GM04503 (cell line): ENCODE measurements at regions not wholly inside any gene's neighbourhood (a gene's known extent, or its start where the extent isn't known, plus 50 kb on each side); places are given as distances from the start of the nearest gene placed in this dataset.
A peak's percentile ranks its signal among the peaks of the same experiment; 100 is the strongest.

ENCODE experiments used
- DNase-seq: peaks from one replicate; pipeline ENCODE4 v3.0.0-alpha.2; 2012; ENCODE audit warnings: low read depth

DNA sequence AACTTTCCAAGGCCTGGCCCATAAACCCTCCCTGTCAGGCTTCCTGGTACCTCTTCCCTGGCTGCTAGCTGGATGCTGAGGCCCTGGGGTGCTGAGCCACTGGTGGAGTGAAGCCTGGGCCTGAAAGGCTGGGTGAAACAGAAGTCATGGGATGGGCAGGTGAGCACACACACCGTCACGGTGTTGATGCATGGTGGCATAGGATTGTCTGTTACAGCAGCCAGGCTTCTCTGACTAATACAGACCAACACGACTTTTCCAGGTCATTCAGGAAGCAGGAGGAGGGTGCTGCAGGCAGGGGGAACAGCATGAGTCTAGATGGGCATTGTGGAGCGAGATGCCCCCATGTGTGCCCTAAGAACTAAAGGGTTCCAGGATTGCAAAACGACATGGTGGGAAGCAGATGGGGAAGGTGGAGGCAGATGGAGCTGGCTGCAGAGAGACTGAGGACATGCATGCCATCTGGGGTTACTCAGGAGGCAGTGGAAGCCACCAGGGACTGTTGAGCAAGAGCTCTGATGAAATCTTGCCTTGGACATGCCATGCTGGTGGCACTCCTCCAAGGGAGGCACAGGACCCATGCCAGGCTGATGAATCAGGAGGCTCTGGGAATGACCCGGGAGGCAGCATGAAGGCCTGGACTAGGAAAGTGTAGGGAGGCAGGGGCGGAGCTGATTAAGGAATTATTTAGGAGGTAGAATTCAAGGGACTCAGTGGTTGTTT lies 480.9 kb downstream of the TSN start:
- peak; percentile 67 for DNase-seq

DNA sequence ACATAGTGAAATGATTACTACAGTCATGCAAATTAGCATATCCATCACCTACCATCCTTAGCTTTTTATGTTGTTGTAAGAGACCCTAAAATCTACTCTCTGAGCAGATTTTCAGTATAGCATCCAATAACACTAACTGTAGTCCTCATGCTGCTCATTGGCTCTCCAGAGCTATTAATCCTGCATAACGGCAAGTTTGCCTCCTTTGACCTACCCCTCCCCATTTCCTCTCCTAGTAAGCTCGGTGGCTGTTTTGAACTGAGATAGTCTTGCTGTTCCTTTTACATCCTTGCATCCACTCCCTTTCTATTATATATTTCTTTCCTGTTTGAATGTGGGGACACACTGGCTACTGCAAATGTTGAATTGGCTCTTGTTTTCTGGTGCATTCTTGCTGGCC lies 481.5 kb downstream of the TSN start:
- no peak for DNase-seq

DNA sequence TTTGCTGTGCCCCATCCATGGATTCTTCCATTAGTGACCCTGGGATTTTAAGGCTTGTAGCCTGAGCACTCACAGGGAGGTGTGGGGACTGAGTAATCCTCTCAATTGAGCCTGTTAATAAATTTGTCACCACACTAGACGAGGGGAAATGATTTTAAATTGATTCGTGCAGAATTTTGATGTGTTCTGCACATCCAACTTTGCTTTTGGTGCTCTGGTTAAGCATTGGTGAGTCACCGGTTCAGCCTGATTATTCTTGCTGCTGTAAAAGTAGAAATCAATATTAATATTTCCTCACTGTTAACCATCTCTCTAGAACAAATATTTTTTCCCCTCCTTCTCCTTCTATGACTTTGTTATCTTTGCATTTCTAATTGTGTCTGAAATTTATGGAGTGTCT lies 482.0 kb downstream of the TSN start:
- no peak for DNase-seq

DNA sequence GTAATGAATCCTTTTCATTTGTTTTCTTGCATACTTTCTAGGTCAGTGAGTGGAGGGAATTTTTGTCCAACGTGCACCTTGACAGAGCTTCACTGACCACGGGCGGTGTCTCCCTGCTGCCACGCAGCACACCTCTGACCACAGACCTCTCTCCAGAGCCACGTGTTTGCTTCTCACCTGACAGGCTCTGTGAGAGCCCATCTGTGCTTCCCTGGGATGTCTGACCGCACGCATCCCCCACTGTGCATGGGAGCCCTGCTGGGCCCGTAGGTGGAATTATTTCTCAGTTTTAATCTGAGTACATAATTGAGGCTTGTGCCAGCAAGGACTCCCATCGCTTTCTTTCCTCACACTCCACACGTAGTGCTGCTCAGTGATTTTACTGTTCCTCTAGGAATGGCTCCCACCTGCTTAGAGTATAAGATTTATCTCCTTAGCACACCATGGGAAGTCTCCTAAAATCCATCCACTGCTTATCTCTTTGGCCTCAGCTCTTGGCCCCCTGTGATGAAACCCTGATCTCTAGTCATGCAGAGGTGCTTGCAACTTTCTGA lies 482.6 kb downstream of the TSN start:
- no peak for DNase-seq

DNA sequence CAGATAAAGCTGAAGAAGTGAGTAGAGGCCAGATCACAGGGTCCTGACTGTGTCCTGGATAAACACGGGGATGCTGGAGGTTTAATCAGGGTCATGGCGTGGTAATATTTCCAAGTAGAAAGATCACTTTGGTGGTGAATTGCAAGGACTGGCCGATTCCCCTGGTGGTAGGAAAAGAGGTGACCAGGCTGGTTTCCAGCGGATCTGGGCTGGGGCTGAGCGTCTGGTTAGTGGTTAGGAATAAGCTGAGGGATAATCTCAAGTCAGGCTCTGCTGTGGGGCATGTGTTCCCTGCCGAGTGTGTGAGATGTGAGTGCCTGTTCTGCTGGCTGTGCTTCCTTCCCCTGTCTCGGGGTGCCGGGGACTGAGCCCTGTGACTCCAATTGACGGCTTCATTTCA lies 484.0 kb downstream of the TSN start:
- no peak for DNase-seq

DNA sequence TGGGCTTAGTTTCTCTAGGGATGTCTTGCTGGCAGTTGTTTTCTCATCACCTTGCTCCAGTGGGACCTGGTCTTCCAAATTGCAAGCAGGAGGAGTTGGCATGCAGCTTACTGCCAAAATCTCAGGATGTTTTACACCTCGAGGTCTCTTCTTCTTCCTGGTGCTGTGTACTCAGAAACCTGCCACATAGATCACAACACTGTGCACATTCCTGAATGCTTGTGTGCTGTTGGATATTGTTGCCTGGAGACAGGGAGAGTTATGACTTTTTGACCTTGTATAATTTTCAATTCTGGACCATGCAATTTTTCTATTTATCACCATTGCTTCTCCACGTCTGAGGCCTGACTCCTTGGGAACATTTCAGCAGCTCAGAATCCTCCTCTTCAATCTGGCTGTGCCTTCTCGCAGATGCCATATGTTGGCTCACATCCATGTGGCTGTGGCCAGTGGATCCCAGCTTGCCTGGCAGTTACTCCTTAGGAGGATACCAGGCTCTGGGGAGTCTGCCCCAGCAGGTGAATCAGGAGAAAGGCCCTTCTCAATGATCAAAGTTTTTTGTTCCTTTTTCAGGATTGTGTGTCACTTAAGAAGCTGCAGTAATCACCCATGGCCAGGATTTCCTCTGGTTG lies 489.3 kb downstream of the TSN start:
- DNase-seq: no peak

DNA sequence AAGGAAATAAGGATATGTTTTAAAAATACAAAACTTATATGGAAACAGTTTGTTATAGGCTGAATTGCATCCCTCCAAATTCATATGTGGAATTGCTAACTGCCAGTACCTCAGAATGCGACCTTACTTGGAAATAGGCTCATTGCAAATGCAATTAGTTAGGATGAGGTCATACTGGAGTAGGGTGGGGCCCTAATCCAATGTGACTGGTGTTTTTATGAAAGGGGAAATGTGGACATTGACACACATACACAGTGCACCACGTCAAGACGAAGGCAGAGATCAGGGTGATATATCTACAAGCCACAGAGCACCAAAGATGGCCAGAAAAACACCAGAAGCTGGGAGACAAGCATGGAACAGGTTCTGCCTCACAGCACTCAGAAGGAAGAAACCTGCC lies 494.2 kb downstream of the TSN start:
- DNase-seq: no peak

DNA sequence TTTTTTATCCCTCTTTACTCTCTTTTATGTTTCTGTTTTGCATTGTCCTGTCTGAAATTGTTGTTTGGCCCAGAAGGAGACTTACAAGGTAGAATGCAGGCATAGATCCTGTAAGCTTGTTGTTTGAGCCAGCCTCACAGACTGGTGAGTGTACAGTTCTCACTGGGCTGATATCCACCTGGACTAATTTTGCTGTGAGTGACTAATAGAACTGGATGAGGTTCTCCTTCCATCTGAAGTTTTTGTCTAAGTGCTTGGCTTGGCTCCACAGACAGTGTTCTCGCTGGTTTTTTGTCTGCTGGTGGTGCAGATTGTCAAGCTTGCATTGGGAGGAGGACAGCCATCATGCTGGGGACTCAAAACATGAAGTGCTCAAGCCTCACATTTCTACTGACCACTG lies 495.7 kb downstream of the TSN start:
- no peak for DNase-seq

DNA sequence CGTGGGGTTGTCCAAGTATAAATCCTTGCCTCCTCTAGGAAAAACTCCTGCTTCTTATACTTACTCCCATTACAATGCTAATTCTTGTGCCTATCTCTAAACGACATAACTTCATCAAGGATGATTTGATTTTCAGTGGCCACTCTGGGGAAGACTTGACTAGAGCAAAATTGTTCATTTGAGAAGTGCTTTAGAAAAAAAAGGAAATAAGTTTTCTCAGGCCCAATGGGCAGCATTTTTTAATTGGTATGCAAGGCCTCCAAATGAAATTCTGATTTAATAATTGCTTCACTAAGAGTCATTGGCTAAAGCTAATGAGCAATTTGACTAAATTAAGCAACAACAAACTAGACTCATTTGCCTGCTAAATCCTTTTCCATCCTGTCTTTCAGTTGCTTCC lies 496.1 kb downstream of the TSN start:
- no peak for DNase-seq

DNA sequence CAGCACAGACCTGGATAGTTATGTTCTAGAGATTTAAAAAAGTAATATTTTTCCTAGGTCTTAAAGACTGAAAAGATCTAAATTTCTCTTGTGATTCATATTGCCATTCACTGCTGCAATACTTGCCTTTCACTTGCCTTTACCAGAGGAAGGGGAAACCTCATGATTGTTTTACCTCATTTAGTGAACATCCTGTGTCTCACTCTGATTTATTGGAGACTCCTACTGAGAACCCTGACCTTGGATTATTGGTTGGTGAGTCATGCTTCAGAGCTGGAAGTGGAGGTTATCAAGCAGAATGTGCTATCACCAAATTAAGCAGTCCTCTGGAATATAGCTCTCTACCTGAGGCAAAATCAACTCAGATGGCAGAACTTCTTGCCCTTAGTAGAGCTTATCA lies 500.5 kb downstream of the TSN start:
- no peak for DNase-seq

DNA sequence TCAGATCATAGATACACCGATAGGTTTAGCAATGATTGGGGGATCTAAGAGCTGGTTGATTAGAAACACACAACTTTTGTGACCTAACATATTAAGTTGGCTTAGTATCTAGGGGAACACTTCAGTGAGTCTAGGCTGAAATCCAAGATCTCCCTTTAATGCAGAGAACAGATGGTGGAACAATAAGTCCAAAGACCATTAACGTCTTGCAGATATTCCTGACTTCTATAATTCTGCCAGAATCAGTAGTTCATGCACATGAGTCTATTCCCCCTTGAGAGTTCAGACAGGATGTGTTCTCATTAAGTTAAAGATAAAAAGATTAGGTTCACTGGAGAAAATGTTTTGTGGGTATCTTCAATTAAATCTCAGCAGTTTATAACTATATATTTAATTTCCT lies 506.5 kb downstream of the TSN start:
- no peak for DNase-seq

DNA sequence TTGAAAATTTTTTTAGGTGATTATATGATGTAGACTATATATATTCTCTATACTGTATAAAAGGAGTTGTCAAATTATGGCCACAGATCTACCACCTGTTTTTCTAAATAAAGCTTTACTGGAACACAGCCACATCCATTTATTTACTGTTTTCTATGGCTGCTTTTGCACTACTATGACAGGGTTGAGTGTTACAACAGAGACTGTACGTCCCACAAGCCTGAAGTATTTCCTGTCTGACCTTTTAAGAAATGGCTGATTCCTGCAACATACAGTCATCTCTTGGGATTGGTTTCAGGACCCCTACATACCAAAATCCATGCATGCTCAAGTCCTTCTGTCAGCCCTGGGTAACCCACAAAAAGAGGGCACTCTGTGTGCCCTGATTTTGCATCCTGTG lies 508.3 kb downstream of the TSN start:
- no peak for DNase-seq

DNA sequence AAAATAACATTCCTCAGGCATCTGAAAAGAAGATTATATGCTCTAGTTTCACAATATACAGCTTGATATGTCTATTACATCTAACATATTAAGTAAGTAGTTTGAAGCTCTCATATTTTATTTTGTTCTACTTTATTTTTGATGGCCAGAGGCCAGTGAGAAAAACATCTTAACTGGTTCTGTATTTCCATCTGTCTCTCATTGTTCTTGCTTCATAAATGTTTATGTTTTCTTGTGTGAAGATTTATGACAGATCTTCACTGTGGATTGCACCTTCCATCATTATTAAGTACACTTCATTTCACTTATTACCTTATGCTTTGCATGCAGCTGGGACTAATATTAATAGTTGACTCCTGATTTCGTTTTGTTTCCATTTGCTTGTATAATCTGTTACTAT lies 511.2 kb downstream of the TSN start:
- no peak for DNase-seq

DNA sequence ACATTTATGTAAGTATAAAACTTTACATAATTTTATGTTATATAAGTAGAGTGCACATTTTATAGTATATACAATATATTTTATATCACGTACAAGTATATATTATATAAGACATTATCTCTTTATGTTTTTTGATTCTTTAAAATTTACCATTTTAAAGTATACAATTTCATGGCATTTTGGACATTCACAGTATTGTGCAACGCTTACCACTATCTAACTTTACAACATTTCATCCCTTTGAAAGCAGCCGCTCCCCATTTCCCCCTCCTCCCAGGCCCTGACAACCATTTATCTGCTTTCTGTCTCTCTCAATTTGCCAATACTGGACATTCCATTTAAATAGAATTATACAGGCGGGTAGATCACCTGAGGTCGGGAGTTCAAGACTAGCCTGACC lies 512.5 kb downstream of the TSN start:
- DNase-seq: no peak

DNA sequence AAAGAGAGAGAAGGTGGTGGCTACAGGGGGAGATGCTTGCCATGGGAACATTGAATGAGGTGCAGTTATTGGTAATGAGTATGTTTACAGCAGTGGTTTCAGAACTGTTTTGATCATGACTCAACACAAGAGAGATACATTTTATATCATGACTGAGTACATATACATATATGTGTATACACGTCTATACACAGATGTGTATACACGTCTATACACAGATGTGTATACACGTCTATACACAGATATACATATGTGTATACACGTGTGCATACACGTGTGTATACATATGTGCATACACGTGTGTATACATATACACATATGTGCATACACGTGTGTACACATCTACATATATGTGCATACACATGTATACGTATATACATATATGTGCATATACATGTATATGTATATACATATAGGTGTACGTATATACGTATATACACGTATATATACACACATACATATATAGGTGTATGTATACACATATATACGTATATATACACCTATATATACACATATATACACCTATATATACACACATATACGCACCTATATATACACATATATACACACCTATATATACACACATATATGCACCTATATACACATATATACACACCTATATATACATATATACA lies 518.5 kb downstream of the TSN start:
- DNase-seq: no peak

DNA sequence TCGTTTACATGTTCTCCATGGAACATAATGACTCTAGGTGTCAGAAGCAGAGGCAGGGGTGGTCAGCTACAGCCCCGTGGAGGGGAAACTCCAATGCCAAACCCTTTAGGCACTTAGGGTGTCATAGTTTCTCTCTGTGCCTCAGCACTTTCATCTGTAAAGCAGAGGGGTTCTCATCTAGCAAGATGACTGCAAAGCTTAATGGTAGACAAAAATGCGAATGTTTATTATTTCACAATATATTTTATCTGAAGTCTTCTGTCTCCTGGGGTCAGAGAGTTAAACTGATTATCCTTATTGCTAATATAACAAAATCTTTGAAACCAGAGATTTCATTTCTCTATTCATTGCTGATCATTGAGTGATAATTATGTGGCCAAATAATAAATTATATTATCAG lies 522.5 kb downstream of the TSN start:
- DNase-seq: no peak

DNA sequence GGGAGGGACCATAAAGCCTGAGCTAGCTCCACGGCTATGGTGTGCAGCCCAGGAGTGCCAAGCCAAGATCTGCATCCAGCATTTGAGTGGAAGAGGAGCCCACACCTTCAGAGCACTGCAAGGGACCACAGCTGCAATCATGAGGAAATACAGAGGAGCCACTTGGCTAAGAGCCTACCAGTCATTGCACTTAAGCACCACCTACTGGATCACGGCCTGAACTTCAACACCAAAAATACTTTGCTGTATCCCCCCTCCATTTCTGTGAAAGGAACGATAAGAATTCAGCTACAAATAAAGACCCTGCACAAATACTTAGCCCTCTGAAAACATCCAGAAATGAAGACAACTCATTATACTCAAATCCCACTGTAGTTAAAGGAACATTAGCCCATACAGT lies 545.3 kb downstream of the TSN start:
- DNase-seq: no peak

DNA sequence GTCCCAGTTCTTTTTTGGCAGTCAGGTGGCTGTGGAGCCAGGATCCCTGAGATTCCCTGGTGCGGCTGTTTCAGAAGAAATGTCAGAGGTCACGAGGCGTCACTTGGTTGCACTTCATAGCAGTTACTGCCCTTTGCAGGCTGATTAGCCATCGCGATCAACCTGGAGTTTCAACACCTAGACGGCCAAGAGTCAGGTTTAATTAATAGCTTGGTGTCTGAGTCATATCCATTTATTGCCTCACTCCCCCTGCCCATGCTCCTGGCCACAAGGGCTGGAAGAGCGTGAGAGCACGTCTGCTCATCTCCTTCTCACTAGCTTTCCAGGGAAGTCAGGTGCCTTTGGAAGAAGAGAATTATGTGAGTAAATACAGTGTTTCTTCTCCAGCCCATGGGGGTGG lies 552.3 kb downstream of the TSN start:
- no peak for DNase-seq

DNA sequence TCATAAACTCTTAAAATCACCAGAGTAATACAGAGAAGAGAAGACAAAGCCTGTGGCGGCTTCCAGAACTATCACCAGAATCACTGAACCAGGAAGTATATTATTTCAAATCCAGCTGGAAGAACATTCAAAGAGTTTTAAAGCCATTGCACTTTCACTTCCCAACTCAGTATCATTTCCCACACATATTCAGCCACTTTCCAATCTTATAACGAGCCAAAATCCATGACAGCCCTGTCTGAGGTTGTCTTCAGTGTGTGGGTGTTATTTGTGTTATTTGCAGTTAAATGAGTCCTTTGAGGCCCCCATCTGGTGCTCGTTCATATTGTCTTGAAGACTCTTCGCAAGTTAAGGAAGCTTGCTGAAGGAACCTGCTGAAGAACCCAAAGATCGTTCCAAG lies 559.9 kb downstream of the TSN start:
- DNase-seq: no peak

DNA sequence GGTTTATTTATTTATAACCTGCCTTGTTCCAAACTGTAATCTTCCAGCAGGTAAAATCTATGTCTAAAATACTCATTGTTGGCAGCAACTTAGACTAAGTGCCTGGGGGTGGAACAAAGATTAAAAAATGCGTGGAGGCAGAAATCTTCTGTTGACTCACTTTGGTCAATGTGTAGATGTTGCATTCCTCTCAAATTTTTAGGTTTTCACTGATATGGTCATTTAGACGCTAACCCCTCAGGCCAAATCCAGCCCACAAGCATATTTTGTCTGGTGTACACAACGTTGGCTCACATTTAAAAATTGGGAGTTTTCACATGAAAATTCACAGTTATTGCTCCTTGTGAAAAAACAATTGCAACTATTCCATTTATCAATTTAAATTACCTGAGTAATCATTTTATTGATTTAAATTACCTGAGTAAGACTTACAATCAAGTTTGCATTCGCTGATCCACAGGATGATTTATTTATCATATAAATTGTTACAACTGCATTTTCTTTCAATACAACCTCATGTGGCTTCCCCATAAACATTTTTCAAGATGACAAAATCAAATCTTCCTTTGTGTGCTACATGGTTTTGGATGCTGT lies 564.2 kb downstream of the TSN start:
- no peak for DNase-seq

DNA sequence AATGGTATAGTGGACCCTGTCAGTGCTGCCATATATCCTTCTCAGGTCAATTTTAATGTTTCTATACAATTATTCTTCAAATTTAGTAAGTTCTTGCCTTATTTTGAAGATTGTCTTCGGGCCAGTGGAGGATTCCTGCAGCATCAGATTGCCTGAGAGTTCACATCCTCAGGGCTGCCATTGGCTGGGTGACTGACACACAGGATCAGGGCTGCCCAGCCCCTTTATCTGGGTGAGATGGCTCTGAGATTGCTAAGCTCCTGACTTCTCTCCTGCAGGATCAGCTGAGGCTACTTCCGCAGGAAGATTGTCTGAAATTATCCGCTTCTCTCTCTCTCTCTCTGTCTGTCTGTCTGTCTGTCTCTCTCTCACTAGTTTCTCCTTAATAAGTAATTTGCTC lies 567.4 kb downstream of the TSN start:
- DNase-seq: no peak

DNA sequence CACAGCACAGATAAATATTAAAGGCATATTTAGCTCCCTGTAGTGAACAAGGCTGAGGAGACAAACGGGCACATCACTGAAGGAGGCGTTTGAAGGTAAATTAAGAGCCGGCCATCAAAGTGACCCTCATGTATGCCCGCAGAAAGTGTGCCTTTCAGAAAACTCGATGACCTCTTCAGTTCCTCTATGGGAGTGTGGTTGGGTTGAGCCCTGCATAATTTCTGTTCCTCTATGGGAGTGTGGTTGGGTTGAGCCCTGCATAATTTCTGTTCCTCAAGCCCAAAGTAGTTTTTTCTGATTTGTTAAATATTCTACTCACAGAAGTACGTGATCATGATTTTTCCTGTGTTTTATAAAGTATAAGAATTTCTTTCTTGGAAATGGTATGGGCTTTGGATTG lies 568.5 kb downstream of the TSN start:
- DNase-seq: no peak

DNA sequence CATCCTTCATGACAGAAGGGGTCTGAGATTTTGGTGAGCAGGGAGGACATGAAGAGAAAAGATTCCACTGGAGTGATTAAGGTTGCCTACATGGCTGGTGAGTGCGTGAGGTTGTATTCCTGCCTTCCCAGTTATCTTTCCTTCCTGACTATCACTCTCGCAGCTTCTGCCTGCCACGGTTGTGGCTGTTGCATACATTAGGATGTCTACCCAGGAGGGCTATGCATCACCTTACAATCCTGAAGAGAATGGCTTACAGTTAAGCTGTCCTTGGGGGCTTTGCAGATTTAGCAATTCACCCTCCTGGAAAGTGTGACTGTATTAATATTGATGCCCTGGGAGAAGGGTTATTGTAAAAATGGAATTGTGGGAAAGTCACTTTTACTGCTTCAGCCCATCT lies 571.0 kb downstream of the TSN start:
- DNase-seq: no peak
